ENCODE measurements at regions not wholly inside any gene's neighbourhood (a gene's known extent, or its start where the extent isn't known, plus 50 kb on each side); places are given as distances from the start of the nearest gene placed in this dataset.

DNA sequence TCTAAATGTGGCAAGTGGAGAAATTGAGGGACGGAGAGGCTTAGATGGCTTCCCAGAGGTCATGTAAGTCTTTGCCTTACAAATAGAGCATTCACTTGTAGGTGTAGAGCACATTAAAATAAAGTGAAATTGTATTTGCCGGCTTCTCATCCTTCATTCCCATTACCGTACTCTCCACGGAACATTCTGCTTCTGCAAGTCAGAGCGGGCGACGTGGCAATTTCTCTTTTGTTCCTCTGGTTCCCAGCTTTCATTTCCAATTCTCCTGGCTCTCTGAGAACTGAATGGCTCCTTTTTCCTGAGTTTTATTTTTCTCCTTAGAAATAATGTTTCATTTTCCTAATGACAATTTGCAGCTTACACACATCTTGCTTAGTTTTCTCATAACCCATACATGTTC lies 51.3 kb upstream of the PFKP start:
- no peak for FAIRE-seq
- no peak for DNase-seq (ENCODE audit: low spot score)

DNA sequence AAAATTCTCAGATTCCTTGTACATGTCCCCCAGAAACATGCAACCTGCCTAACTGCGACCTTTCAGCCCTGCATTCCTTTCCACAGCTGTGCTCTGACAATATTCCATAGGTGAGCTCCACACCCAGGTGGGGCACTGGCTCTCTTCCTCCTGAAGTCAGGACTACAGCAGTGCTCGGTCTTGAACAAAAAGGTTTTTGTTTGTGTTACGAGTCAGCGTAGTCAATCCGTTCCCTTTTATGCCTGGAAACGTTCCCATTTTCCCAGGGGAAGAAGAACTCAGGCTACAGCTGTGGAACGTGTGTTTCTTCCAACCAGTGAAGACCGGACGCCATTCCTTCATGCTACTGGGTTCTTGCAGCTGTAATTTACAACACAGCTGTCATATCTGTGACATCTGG lies 52.4 kb upstream of the PFKP start:
- no peak for DNase-seq (ENCODE audit: low spot score)
- no peak for FAIRE-seq

DNA sequence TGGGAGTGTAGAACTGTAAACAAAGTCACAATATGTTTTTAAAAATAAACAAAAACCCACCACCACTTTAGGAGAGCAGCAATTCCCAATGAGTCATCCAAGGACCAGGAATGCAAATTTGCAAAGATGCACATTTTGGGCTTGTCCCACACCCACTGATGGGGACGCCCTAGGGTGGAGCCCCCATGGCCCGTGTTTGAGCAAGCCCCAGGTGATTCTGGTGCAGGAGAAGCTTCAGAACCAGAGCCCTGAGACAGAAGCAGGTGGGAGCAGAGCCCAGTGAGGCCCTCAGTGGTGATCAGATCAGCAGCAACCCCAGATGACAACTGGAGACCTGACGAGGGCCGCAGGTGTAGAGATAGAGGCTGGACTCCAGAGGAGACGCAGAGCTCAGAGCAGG lies 55.1 kb upstream of the PFKP start:
- no peak for FAIRE-seq

DNA sequence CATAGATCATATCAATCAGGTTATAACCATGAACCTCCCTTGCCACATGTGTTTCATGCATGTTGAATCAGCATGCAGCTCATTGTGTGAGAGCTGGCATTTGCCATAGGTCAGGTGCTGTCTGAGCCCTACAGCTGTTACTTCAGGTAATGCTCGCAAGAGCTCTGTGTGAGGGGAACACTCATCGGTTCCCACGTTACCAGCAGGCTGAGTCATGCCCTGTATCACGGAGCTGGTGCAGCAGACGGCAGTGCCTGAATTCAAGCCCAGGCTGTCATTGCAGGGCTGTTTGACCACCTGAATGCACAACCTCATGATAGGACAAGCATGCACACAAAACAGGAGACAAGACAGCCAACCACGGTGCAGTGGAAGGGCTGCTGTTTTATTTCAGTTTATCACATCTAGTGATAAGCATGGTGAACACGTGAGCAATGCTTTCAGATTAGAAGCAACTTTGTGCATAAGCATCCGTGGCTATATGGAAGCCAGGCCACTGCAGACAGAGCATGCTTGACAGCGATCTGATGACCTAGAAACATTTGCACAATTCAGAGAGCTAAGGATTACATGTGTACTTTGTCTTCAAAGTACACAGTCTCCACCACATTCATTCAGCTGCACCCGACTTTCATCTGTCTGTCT lies 56.4 kb upstream of the PFKP start:
- DNase-seq (ENCODE audit: low spot score), result no peak
- FAIRE-seq, result no peak

More for the DNA sequence above, 55.1 kb upstream of the PFKP start:
- DNase-seq (ENCODE audit: low spot score), result no peak

DNA sequence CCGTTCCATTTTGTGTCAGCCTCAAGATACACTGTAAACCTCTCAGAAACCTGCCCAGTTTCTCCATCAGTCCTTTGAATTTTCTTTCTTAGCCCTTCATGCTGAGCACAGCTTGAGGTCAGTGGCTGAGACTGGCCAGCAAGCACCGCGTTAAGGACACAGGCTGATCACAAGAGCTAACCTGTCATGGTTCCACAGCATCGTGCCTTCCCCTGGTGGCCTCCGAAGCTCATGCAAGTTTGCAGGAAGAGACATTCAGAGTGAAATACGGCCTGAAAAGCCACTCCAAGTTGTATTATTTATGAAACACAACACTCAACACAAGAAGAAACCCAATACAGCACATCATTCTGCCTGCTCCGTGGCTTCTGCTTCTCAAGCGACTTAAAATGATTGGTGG lies 57.0 kb upstream of the PFKP start:
- no peak for DNase-seq (ENCODE audit: low spot score)
- FAIRE-seq, result no peak

DNA sequence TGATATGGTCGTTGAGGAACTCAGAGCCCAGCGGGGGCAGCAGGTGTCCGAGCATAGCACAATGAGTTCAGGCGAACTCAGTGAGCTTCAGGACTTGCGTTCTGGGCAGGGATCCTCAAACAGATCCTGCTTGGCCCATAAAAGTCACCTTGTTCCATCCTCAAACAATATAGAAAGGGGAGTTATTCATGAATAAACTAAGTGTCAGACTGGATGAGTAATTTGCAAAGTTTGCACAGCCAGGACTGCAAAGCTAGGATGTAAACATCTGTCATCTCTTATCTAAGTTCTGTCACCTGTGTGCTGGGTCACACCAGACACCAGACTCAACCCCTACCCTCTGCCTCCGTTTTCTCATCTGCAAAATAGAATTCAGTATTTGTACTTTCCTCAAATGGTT lies 58.0 kb upstream of the PFKP start:
- DNase-seq (ENCODE audit: low spot score), result no peak

DNA sequence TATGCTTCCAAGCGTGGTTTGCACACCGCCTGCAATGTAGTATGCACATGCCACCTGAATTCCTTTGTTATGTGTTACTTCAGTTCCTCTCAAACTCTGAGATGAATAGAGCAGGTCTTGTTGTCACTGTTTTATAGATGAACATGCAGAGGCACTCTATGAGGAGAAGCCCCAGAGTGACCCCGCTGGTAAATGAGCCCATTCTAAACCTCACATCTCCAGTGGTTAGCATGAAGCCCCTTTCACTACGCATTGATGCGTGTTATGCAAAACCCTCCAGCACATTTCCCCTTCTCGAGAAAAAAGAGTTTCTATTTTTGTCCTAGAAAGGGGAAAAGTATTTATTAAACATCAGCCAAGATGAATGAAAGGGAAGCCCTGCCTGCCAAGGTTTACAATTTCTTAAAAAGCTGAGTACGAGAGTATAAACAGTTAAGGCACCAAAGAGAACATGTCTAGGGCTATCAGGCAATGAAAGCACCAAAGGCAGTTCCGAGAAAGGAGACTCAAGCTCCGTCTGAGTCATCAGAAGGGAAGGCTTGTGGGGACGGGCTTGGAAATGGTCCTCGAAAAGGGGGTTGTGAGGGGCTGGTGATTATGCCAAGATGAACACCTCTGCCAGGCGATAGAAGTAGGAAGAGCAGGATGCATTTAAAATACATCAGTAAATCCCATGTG lies 58.7 kb upstream of the PFKP start:
- DNase-seq (ENCODE audit: low spot score) (no peak), FAIRE-seq (no peak)

More for the DNA sequence above, 58.0 kb upstream of the PFKP start:
- FAIRE-seq, result no peak

DNA sequence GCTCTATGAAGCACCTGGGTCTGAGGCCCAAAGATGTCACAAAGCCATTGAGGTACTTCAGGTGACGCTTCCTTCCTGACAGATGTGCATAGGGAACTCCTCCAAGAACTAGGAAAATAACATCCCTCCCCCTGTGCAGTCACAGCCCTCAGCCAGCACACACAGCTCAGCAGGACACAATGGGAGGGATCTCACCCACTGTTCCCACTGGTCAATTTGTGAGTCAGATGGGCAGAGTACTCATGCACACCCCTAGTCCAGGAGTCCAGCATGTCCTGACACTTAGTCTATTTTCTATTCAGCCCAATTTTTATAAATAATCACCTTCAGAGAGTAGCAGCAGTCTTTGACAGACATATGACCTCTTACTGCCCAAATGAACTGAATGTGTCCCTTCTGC lies 60.7 kb upstream of the PFKP start:
- DNase-seq (ENCODE audit: low spot score) (no peak), FAIRE-seq (peak; percentile 68)

DNA sequence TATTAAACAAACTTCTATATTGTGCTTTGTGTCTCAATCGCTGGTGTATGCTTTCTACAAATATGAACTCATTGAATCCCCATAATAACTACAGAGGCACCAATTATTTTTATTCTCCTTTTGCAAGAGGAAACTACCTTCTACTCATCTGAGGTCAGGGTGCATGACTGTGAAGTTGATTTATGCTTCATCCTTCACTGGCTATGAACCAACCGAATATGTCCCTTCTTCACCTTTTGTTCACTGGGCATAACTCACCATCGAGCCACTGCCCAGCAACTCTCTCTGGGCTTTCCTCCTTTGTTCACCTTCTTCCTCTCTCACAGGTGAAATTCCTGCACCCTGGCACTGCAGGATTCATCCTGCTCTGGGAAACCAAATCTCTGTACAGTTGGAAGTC lies 61.3 kb upstream of the PFKP start:
- peak; percentile 78 for FAIRE-seq
- no peak for DNase-seq (ENCODE audit: low spot score)

DNA sequence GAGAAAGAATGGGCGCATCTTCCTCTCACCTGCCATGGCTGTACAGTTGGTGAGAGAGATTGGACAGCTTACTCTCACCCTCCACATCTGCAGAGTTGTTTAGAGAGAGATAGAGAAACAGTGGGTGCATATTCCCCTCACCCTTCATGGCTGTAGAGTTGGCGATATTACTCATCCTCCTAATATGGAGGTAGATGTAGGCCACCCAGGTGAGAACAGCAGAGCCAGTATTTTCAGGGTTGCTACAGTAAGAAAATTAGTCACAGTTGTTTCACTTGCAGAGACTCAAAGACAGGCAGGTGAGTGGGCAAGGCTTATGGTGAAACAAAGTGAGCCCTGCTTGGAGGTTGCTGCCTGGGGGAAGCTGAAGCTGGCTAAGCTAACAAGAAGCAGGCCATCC lies 65.0 kb upstream of the PFKP start:
- no peak for DNase-seq (ENCODE audit: low spot score)
- no peak for FAIRE-seq

DNA sequence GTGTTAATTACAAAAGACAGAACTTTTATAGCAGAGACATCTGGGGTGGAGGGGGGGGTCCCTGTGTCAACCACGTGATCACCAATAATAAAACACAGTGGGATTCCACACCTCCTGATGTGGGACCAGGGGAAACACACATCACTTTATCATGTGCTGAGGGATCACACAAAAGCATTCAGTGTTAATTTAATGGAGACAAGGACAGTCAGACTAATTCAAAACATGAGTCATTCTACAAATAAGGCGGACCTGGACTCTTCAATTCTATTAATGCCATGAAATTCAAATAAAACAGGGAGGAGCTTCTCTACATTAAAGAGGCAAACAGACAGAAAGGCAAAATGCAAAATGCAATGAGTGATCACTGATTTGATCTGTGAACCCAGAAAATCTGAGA lies 67.3 kb upstream of the PFKP start:
- DNase-seq (ENCODE audit: low spot score) (no peak), FAIRE-seq (no peak)

DNA sequence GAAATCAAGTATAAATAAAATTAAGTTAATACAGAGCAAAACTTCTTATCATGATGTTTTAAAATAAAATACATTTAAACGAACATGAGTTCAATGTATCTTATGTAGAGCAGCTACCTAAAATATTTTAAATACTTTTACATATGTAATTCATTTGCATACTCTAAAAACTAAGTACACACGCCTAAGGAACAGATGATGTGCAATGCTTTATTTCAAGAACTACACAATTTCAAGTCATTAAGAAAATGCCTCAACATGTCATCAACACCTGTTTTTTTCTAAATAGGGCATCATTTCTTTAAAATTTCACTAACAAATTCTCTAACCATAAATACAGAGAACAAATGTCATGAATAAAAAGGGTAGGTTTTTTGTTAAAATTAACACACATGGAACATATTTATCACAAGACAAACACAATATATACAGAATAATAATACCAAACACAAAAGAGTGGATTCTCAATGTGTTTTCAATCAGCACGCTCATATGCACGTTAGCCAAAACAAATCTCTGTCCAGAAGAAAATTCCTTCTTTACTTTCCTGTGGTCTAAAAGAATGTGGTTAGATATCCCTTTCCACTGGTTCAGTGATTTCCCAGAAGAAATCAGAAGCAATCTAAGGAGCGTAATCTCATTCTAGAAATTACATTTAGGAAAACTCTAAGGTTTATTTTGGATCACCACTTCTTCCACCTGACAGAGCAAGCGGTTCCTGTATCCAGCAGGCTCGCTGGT lies 73.0 kb upstream of the PFKP start:
- peak; percentile 35 for DNase-seq (ENCODE audit: low spot score)

DNA sequence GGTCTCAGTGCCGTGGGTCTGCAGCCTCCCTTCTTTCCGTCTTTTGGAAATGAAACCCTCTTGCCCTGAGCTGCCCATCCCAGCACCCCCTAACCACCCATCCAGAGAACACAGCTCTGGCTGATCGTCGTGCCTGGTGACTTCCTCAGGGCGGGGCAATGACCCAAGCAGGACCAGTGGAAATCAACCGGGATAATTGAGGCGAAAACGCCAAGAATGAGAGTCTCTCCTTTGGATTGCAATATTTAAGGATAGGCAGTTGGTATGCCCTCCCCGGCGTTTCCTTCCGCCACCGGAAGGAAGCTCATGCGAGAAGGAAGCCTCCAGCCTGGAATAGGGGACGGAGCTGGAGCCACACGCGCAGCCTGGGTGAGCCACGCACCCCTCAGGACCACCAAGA lies 73.7 kb upstream of the PFKP start:
- DNase-seq (ENCODE audit: low spot score), result peak; percentile 75
- peak; percentile 88 for FAIRE-seq

More for the DNA sequence above, 73.0 kb upstream of the PFKP start:
- peak; percentile 93 for FAIRE-seq

DNA sequence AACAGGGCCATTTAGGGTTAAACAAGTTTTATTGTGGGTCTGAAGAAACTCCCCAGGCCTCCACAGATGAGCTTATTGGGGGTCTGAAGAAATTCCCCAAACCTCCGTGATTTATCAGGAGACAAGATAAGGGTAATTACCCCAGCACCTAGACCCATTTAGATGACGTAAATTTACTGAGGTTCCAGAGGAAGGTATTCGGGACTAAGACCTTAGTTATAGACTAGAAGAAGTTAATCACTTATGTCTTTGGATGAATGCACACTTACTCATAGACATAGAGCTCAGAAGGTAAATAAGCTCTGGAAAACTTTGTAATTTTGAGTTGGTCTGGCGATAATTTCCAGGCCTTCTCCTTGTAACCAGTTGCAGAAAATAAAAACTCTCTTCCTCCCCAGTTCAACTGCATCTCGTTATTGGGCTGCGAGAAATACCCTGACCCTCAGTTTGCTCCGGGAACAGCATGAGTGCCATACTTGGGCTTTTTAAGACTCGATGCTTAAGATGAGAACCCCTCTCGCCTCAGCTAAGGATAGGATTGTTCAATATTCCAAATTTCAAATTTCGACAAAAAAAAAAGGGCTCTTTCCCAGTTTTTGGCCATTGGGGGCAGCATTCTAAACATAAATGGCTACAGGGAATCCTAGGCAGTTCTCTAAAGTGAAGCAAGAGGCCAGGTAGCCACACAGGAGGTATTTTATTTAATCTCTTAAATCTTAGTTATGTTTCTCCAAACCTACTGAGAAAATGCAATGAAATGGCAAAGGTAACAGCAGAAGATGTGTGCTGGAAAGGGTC lies 74.7 kb upstream of the PFKP start:
- peak; percentile 91 for DNase-seq (ENCODE audit: low spot score)
- peak; percentile 96 for FAIRE-seq

DNA sequence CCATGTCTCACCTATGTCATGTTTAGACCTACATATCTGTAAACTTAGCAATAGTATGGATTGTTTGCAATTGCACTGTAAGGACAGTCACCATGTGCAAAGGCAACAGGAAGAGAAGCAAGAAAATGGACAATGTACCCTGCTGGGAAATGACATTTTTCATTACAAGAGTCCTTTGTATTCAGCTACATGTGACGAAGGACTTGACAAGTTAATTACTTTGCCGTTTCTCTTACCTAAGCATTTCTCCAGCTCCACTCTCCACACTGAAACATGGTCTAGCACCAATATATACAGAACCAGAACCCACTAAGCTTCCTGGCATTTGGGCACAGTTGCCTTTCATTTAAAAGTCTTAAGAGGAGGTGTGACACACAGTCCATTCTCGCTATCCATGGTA lies 76.6 kb upstream of the PFKP start:
- no peak for DNase-seq (ENCODE audit: low spot score)
- no peak for FAIRE-seq

DNA sequence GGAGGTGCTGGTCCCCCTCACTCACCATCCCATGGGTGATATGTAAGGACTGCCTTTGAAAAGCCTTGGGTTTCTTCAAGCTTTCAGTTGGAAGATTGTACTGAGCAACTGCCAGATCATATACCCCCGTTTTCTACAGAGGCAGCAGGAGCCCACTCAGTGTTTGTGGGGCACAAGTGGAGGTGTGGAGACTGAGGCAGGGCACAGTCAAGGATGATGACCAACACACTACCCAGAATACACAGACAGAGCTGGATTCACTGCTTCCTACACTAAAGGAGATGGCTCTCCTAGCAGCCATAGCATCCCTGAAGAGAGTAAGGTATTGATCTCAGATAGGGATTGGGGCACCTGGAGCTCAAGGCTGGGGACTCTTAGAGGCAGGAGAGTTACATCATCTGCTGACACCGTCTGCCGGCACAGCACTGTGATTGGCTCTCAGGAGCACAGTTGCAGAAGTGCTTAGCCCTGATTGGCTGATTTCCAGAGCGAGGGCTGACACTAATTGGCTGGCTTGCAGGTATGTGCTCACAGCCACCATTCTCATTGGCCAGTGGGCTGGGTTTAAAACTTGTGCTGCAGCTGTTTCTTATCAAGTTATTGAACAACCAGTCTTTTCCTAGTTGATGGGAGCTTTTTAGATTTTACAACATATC lies 77.9 kb upstream of the PFKP start:
- FAIRE-seq (no peak), DNase-seq (ENCODE audit: low spot score) (no peak)

DNA sequence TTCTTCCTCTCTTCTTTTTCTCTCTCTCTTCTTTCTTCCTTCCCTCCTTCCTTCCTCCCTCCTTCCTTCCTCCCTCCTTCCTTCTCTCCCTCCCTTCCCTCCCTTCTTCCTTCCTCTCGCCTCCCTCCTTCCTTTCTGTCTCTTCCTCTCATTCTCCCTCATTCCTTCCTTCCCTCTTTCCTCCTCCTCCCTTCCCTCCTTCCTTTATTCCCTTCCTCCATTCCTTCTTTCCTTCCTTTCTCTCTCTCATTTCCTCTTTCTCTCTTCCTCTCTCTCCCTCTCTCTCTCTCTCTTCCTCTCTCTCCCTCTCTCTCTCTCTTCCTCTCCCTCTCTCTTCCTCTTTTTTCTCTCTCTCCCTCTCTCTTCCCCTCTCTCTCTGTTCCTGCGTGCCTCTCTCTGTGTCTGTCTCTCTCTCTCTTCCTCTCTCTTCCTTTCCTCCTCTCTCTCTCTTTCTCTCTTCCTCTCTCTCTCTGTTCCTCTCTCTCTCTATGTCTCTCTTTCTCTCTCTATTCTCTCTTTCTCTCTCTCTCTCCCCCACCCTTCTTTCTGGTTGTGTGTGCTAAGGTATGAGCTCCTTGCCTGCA lies 80.1 kb upstream of the PFKP start:
- FAIRE-seq (no peak), DNase-seq (ENCODE audit: low spot score) (no peak)

DNA sequence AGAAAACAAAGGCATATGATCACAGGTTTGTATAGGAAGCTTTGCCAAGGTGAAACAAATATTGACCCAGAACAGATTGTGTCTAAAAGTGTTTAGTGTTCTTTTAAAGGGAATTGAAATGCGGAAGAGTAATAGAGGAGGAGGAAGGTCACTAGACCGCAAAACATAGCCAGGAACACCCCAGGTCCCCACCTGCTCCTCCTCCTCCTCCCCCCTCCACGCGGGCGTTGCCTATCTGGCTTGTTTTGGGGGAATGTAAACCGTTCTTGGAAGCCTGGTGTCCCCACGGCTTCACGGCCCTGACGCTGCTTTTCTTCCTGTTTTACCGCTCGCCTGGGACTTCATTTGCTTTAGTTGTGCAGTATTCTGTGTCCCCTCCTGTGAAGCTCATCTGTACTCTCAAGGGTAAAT lies 81.0 kb upstream of the PFKP start:
- FAIRE-seq (no peak), DNase-seq (ENCODE audit: low spot score) (no peak)

DNA sequence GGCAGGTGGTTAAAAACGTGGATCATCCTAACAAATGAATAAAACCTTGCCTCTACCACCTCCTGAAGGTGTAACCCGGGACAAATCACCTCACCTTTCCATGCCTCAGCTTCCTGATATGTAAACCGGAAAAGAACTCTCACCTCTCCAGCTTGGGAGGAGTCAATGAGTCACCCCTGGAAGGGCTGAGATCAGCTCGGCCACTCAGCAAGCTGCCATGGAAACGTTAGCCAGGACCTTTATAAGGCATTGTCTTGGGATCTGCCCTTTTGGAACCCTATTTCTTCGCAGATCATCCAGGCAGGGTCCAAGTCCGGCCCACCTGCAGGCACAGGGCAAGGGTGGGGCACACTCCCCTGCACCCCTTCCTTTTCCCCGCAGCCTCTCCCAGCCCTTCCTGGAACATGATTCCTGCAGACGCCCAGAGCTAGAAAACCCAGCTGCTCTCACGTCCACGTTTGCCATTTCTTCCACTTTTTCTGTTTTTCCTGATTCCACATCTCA lies 81.6 kb upstream of the PFKP start:
- peak; percentile 92 for FAIRE-seq
- peak; percentile 89 for DNase-seq (ENCODE audit: low spot score)

DNA sequence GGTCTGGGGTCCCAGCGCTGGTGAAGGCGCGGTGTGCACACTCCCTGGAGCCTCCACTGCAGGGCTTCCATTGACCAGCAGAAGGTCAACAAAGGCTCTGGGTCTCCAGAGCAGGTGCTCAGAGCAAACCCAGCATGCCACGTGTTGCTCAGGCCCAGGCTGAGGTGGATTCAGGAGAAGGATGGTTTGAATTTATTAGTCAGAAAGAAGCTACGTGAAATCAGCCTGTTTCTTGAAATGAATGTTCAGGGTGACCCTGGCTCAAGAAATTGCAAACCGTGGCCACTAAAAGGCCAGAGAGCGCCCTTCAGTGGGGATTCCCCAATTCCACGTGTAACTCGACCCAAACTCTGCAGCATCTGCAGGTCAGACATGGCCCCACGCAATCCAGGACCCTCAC lies 82.7 kb upstream of the PFKP start:
- DNase-seq (ENCODE audit: low spot score) (no peak), FAIRE-seq (no peak)

DNA sequence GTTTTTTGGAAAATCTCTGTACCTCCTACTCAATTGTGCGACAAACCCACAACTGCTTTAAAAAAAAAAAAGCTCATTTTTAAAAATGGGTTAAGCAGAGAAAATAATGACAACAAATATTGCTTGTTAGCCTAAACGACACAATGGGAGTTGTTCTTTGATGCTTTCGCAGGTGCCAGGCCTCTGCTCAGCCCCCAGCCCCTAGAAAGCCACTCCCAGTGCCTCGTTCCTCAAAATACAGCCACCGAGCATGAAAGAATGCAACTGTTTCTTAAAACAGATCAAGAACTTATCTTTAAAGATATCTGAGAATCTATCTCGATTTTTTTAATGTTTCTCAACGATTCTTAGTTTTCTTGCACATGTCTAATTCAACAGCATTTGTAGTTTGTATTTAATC lies 85.2 kb upstream of the PFKP start:
- DNase-seq (ENCODE audit: low spot score) (no peak), FAIRE-seq (peak; percentile 28)
